GM23338 (cell line): ENCODE measurements at regions not wholly inside any gene's neighbourhood (a gene's known extent, or its start where the extent isn't known, plus 50 kb on each side); places are given as distances from the start of the nearest gene placed in this dataset.

ENCODE experiments used
- ATAC-seq: fragments of 200-7000 bp; cut with Tn5 transposase; 3 replicates; pipeline ENCODE4 v1.9.1; 2020
- DNase-seq: peaks from one replicate; pipeline ENCODE4 v3.0.0-alpha.2; 2015; ENCODE audit warnings: low spot score
- H2AFZ ChIP-seq: fragments of 200-600 bp; sonication (generic); 2 replicates; pipeline ENCODE4 v1.8.0; 2016; ENCODE audit warnings: antibody characterized with exemption, mild to moderate bottlenecking, moderate library complexity
- H3F3A ChIP-seq: fragments of 200-600 bp; sonication (generic); replicated peaks from 2 replicates; pipeline ENCODE4 v1.8.0; 2017; ENCODE audit warnings: antibody characterized with exemption, mixed run types, low read depth
- H3K27ac ChIP-seq: fragments of 200-600 bp; sonication (generic); 2 replicates; pipeline ENCODE4 v1.6.1; 2016; ENCODE audit warnings: low read depth
- H3K27me3 ChIP-seq: fragments of 200-600 bp; sonication (generic); 2 replicates; pipeline ENCODE4 v1.8.0; 2016; ENCODE audit warnings: mild to moderate bottlenecking, mixed run types, moderate library complexity; ENCODE audit not compliant: insufficient read depth
- H3K36me3 ChIP-seq: fragments of 200-600 bp; sonication (generic); 2 replicates; pipeline ENCODE4 v1.8.0; 2016; ENCODE audit warnings: mild to moderate bottlenecking; ENCODE audit not compliant: insufficient read depth
- H3K4me1 ChIP-seq: fragments of 200-600 bp; sonication (generic); 2 replicates; pipeline ENCODE4 v1.8.0; 2016; ENCODE audit warnings: mild to moderate bottlenecking, moderate library complexity; ENCODE audit not compliant: insufficient read depth
- H3K4me2 ChIP-seq: fragments of 200-600 bp; sonication (generic); 2 replicates; pipeline ENCODE4 v1.7.1; 2017; ENCODE audit warnings: mixed run types
- H3K4me3 ChIP-seq: fragments of 200-600 bp; sonication (generic); 2 replicates; pipeline ENCODE4 v1.6.1; 2016; ENCODE audit warnings: mixed run types
- H3K79me2 ChIP-seq: fragments of 200-600 bp; sonication (generic); replicated peaks from 2 replicates; pipeline ENCODE4 v1.8.0; 2017; ENCODE audit warnings: mild to moderate bottlenecking; ENCODE audit not compliant: insufficient read depth
- H3K9me2 ChIP-seq: fragments of 200-600 bp; sonication (generic); 2 replicates; pipeline ENCODE4 v1.8.0; 2017; ENCODE audit not compliant: insufficient read depth
- H4K20me1 ChIP-seq: fragments of 200-600 bp; sonication (generic); replicated peaks from 2 replicates; pipeline ENCODE4 v1.8.0; 2017; ENCODE audit warnings: mild to moderate bottlenecking; ENCODE audit not compliant: insufficient read depth
- H3K27ac Mint-ChIP-seq: 2 replicates; pipeline ENCODE4 v1.8.0; 2020; ENCODE audit warnings: inconsistent platforms, mild to moderate bottlenecking, moderate library complexity, mixed read lengths
- H3K27me3 Mint-ChIP-seq: 3 replicates; pipeline ENCODE4 v1.8.0; 2022; ENCODE audit warnings: low read depth, mild to moderate bottlenecking, moderate library complexity, mixed read lengths, inconsistent platforms; ENCODE audit not compliant: insufficient read depth, poor library complexity
- H3K36me3 Mint-ChIP-seq: 3 replicates; pipeline ENCODE4 v1.8.0; 2021; ENCODE audit warnings: low read depth, mild to moderate bottlenecking, inconsistent platforms, moderate library complexity, mixed read lengths
- H3K4me1 Mint-ChIP-seq: 3 replicates; pipeline ENCODE4 v1.8.0; 2020; ENCODE audit warnings: mild to moderate bottlenecking, inconsistent platforms, mixed read lengths
- H3K4me3 Mint-ChIP-seq: 3 replicates; pipeline ENCODE4 v1.8.0; 2021; ENCODE audit warnings: moderate library complexity, mild to moderate bottlenecking, inconsistent platforms, mixed read lengths
- H3K9me3 Mint-ChIP-seq: 3 replicates; pipeline ENCODE4 v1.8.0; 2020; ENCODE audit warnings: moderate library complexity, mild to moderate bottlenecking, inconsistent platforms, mixed read lengths
- EZH2 ChIP-seq: fragments of 200-600 bp; sonication (generic); IDR thresholded peaks from one replicate; pipeline ENCODE4 v1.8.0; 2017; ENCODE audit warnings: antibody characterized with exemption, mild to moderate bottlenecking, low read depth; ENCODE audit not compliant: unreplicated experiment
- EZH2phosphoT487 ChIP-seq: fragments of 200-600 bp; sonication (generic); IDR thresholded peaks from one replicate; pipeline ENCODE4 v1.8.1; 2018; ENCODE audit warnings: antibody characterized with exemption; ENCODE audit not compliant: unreplicated experiment
- JUNB ChIP-seq: IDR thresholded peaks from one replicate; pipeline ENCODE4 v1.6.1; 2016; ENCODE audit warnings: antibody characterized with exemption; ENCODE audit not compliant: unreplicated experiment
- TF ChIP-seq, protein P1 (sequence below): fragments of 250-450 bp; sonication (Bioruptor Pico); IDR thresholded peaks from 2 replicates; pipeline ENCODE4 v1.5.0; 2020; ENCODE audit warnings: mild to moderate bottlenecking, moderate library complexity

DNA sequence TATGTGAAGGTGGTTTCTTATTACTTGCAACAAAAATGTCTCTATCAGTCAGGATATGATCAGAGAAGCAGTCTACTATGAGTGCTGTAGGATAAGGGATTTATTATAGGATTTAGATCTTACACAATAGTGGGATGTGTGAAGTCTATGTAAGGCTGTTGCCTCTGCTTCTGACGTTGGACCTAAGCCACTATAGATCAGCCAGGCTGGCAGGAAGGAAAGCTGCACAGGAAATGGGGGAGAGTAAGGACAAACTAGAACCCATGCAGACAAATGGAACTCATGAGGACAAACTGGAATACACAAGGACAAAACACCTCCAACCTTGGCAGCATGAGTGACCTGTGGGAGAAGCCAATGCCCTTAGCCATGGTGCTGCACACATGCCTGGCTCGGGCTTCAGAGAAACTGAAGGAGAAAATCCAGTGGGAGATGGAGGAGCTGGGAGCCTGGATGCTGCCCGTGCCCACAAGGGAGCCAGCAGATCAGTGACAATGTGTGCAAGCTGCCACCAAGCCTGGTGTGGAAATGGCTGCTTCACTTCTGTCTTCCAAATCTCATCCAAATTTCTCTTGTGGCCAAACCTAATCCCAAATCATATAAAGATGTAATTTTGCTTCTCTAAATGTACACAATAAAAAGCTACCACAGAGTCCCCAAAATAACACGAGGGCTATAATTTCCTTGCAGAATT, 147.0 kb upstream of the PCGF5 start:
- no peaks in the 10 kb centered on the region for H4K20me1 ChIP-seq
- no peaks in the 10 kb centered on the region for H3K79me2 ChIP-seq
- DNase-seq (no peak), ATAC-seq (no peak)
- no peak overlapping the region for H3K27ac Mint-ChIP-seq
- no peaks in the 10 kb centered on the region for H3K27me3 ChIP-seq
- no peak for TF ChIP-seq EZH2phosphoT487
- no peak overlapping the region for H2AFZ ChIP-seq
- no peaks in the 10 kb centered on the region for H3K27me3 Mint-ChIP-seq
- no peak overlapping the region for H3K4me3 Mint-ChIP-seq
- H3K4me3 ChIP-seq: no peak overlapping the region
- no peaks in the 10 kb centered on the region for H3K4me1 ChIP-seq
- H3K36me3 Mint-ChIP-seq: no peaks in the 10 kb centered on the region
- H3K27ac ChIP-seq: no peak overlapping the region
- no peaks in the 10 kb centered on the region for H3K4me1 Mint-ChIP-seq
- H3K4me2 ChIP-seq: no peak overlapping the region
- no peaks in the 10 kb centered on the region for H3F3A ChIP-seq
- peaks cover 10% of the 10 kb centered on the region; the same call in 1 of the 2 replicates for H3K9me2 ChIP-seq
- H3K36me3 ChIP-seq: no peaks in the 10 kb centered on the region
- no peaks in the 10 kb centered on the region for H3K9me3 Mint-ChIP-seq

DNA sequence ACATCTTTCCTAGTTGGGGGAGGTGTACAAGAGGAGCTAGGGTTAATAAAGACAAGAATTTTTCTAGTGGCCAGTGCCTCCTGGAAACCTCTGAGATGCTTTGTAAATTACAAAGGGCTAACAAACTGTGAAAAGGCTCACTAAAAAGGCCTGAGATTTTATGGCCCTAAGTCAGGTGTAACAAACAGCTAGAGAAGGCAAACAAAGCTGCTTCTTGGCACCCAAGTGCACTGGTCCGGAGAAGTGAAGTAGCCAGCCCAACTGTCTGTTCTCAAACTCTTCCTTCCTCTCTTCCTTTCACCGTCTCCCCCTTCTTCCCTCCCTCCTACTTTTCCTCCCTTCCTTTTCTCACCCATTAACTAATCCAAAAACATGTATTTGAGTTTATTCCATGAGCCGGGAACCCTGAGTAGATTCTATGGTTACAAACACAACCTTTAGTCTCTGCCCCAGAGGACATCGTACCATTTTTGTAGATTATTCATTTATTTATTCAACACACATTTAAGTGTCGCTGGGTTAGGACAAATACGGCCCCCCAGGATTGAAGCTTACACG, 143.4 kb upstream of the PCGF5 start:
- TF ChIP-seq EZH2: no peak
- TF ChIP-seq JUNB: no peak
- no peak for ATAC-seq
- peaks cover 10% of the 10 kb centered on the region; the same call in 1 of the 2 replicates for H3K9me2 ChIP-seq
- no peak overlapping the region for H3K27ac ChIP-seq
- Mint-ChIP-seq H3K4me3 (no peak overlapping the region), H3K4me1 (peaks cover 6% of the 10 kb centered on the region; the same call in 2 of the 3 replicates), H3K9me3 (no peaks in the 10 kb centered on the region), H3K27me3 (no peaks in the 10 kb centered on the region), H3K27ac (no peak overlapping the region), H3K36me3 (no peaks in the 10 kb centered on the region)
- H3K36me3 ChIP-seq: no peaks in the 10 kb centered on the region
- H3K79me2 ChIP-seq: no peaks in the 10 kb centered on the region
- no peaks in the 10 kb centered on the region for H3K27me3 ChIP-seq
- no peak overlapping the region for H3K4me2 ChIP-seq
- DNase-seq: no peak
- H3K4me3 ChIP-seq: no peak overlapping the region
- H4K20me1 ChIP-seq: no peaks in the 10 kb centered on the region
- H3F3A ChIP-seq: no peaks in the 10 kb centered on the region
- H2AFZ ChIP-seq: 0 out of 2 replicates have a peak overlapping the region, but pooled peaks have one; percentile 16
- H3K4me1 ChIP-seq: peaks cover 10% of the 10 kb centered on the region; the same call in 1 of the 2 replicates

DNA sequence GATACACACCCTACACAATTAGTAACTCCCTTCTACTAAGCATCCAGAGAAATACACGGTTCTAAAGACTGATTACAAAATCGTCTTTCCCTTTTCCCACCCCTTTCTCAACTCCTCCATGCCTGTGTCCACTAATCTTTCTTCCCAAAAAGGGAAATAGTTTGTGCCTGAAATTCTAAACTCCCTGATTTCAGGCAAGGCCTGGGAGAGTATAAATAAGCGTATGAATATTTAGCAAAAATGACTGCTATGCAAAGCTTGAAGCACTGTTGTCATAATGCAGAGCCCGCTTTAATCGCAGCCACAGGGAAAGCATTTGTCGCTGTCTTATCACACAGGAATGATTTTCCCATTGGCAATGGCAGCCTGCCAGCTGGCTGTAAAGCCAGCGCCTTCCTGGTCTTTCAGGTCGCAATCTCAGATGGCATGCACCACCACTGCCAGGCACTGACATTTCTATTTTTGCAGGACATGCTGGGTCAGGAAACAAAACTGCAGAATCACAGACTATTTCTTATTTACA, 142.9 kb upstream of the PCGF5 start:
- no peaks in the 10 kb centered on the region for H3K36me3 ChIP-seq
- no peaks in the 10 kb centered on the region for H3F3A ChIP-seq
- H3K27ac ChIP-seq: no peak overlapping the region
- Mint-ChIP-seq H3K4me1 (peaks cover 8% of the 10 kb centered on the region), H3K9me3 (no peaks in the 10 kb centered on the region), H3K27me3 (no peaks in the 10 kb centered on the region), H3K27ac (no peak overlapping the region), H3K4me3 (no peak overlapping the region), H3K36me3 (no peaks in the 10 kb centered on the region)
- H3K4me2 ChIP-seq: no peak overlapping the region
- no peaks in the 10 kb centered on the region for H3K27me3 ChIP-seq
- peaks cover 5% of the 10 kb centered on the region; the same call in 1 of the 2 replicates for H3K9me2 ChIP-seq
- no peak overlapping the region for H3K4me3 ChIP-seq
- DNase-seq (no peak), ATAC-seq (no peak)
- 0 out of 2 replicates have a peak overlapping the region, but pooled peaks have one; percentile 16 for H2AFZ ChIP-seq
- no peaks in the 10 kb centered on the region for H4K20me1 ChIP-seq
- no peaks in the 10 kb centered on the region for H3K79me2 ChIP-seq
- H3K4me1 ChIP-seq: peaks cover 10% of the 10 kb centered on the region; the same call in 1 of the 2 replicates
- TF ChIP-seq EZH2 (no peak), EZH2phosphoT487 (no peak)
- TF ChIP-seq, protein P1, sequence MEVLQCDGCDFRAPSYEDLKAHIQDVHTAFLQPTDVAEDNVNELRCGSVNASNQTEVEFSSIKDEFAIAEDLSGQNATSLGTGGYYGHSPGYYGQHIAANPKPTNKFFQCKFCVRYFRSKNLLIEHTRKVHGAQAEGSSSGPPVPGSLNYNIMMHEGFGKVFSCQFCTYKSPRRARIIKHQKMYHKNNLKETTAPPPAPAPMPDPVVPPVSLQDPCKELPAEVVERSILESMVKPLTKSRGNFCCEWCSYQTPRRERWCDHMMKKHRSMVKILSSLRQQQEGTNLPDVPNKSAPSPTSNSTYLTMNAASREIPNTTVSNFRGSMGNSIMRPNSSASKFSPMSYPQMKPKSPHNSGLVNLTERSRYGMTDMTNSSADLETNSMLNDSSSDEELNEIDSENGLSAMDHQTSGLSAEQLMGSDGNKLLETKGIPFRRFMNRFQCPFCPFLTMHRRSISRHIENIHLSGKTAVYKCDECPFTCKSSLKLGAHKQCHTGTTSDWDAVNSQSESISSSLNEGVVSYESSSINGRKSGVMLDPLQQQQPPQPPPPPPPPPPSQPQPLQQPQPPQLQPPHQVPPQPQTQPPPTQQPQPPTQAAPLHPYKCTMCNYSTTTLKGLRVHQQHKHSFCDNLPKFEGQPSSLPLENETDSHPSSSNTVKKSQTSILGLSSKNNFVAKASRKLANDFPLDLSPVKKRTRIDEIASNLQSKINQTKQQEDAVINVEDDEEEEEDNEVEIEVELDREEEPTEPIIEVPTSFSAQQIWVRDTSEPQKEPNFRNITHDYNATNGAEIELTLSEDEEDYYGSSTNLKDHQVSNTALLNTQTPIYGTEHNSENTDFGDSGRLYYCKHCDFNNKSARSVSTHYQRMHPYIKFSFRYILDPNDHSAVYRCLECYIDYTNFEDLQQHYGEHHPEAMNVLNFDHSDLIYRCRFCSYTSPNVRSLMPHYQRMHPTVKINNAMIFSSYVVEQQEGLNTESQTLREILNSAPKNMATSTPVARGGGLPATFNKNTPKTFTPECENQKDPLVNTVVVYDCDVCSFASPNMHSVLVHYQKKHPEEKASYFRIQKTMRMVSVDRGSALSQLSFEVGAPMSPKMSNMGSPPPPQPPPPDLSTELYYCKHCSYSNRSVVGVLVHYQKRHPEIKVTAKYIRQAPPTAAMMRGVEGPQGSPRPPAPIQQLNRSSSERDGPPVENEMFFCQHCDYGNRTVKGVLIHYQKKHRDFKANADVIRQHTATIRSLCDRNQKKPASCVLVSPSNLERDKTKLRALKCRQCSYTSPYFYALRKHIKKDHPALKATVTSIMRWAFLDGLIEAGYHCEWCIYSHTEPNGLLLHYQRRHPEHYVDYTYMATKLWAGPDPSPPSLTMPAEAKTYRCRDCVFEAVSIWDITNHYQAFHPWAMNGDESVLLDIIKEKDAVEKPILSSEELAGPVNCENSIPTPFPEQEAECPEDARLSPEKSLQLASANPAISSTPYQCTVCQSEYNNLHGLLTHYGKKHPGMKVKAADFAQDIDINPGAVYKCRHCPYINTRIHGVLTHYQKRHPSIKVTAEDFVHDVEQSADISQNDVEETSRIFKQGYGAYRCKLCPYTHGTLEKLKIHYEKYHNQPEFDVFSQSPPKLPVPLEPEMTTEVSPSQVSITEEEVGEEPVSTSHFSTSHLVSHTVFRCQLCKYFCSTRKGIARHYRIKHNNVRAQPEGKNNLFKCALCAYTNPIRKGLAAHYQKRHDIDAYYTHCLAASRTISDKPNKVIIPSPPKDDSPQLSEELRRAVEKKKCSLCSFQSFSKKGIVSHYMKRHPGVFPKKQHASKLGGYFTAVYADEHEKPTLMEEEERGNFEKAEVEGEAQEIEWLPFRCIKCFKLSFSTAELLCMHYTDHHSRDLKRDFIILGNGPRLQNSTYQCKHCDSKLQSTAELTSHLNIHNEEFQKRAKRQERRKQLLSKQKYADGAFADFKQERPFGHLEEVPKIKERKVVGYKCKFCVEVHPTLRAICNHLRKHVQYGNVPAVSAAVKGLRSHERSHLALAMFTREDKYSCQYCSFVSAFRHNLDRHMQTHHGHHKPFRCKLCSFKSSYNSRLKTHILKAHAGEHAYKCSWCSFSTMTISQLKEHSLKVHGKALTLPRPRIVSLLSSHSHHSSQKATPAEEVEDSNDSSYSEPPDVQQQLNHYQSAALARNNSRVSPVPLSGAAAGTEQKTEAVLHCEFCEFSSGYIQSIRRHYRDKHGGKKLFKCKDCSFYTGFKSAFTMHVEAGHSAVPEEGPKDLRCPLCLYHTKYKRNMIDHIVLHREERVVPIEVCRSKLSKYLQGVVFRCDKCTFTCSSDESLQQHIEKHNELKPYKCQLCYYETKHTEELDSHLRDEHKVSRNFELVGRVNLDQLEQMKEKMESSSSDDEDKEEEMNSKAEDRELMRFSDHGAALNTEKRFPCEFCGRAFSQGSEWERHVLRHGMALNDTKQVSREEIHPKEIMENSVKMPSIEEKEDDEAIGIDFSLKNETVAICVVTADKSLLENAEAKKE: no peak
